Right lobe of liver (tissue), 4 donors: ENCODE measurements at regions not wholly inside any gene's neighbourhood (a gene's known extent, or its start where the extent isn't known, plus 50 kb on each side); places are given as distances from the start of the nearest gene placed in this dataset.

Experiments
- CTCF ChIP-seq, 4 donors: fragments of 200-600 bp in 3 of 4; fragments of 450-650 bp in 1 of 4; IDR thresholded peaks; one replicate each; pipeline versions ENCODE4 v1.5.1 to v1.8.0; 2016 to 2022; ENCODE audit warnings: antibody characterized with exemption in 4 of 4, mild to moderate bottlenecking in 2 of 4
- POLR2A ChIP-seq: fragments of 450-650 bp; IDR thresholded peaks from one replicate; pipeline ENCODE4 v1.6.1; 2017; ENCODE audit warnings: antibody characterized with exemption, mild to moderate bottlenecking
- donor health status: DM: no; HTN: no; CAD: no.
- donor health status: DM: no; HTN: no; CAD: no.
- donor health status: DM: no; HTN: yes; CAD: no.

- TF ChIP-seq CTCF (IDR thresholded peaks at IDR 0.05) (no peak), POLR2A (no peak)
These were observed 172.8 kb downstream of the FAM181B start for GRCh38 chr11:82560836-82561235.
